Kasumi-1 (cell line): ENCODE measurements at regions not wholly inside any gene's neighbourhood (a gene's known extent, or its start where the extent isn't known, plus 50 kb on each side); places are given as distances from the start of the nearest gene placed in this dataset.

Source experiments
- DNase-seq, 2 experiments: peaks; one replicate each; lab custom pipeline; 2025; lab: John Stamatoyannopoulos, UW

DNA sequence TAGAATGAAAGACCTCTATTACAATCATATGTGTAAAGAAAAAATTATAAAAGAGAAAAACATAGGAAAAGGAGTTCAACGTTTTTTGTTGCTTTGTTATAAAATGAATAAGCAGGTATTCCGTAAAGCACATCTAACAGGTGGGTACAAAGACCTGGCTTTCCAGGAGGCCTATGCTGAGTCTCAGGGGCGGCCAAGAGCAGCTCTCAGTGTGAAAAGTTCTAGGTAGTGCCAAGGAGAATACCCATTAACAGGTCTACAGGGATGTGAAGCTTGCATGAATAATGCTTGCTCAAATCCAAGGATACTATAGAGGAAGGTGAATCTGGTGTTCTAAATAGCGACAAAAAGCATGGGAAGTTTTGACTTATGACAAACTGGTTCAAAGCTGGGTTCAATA is 944.4 kb downstream of the PDHA2 start:
- DNase-seq = no peak

DNA sequence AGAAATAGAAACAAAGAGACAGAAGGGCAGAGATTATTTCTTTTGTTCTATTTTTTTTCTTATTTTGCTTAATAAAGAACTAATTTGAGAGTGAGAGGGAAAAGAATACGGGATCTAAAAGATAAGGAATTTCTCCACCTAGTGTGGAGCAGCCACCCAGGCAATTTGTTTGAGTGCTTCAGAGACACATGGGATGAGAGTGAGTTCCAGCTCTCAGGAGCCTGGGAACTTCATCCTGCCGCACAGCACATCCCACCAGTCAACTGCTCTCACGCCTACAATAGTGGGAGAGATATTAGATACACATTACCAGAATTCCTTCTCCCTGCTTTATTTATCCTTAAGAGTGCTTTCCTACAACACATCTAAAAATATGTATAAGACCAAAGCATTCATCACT is 946.4 kb downstream of the PDHA2 start:
- no peak for DNase-seq

DNA sequence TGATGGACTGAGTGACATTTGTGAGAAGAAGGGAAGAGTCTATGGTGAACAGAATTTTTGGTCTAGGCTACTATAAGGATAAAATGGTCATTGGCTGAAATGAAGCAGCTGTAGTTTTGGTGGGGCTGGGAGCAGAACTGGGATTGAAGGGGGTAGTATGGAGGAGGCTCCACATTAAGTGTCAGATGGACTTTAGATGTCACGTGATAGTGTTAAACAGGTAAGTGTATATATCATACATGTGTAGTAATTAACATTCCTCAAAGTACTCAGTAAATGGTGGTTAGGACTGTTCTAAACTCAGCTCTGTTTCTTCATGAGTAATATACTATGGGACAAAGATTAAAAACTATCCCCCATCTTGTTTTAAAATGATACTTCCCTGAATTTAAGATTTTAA is 947.9 kb downstream of the PDHA2 start:
- DNase-seq = no peak

DNA sequence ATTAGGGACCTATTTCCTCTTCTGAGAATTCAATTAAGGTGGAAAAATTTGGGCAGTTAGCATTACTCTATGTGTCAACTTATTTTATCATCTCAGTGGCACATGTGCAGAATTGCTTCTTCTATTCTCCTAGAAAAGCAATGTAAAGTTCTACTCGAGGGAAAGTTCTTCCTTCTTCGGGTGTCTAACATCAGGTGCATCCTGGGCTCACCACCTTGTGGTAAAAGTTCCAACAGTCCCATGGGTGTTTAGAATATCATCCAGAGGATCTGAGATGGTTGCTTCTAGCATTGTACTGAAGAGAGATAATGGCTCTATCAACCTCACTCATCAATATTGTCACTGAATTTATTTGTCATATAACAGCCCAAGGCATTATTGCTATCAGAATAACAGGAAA is 969.7 kb downstream of the PDHA2 start:
- DNase-seq = no peak

DNA sequence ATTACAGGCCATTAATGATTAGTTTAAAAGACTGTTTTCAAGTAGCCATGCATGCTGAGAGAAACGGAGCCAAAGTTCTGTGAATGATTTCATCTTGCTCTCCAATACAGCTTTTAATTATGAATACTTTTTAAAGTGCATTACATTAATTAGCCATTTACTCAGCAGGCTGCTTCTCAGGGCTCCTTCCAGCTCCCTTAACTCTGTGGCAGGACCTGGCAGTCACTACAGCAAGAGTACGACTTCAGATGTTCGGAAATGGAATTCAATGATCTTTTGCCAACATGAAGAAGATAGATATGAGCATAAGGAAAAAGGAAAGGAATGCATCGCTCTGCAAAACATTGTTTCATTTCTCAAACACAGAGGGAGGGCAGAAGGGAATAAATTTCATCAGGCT is 987.2 kb downstream of the PDHA2 start:
- no peak for DNase-seq

DNA sequence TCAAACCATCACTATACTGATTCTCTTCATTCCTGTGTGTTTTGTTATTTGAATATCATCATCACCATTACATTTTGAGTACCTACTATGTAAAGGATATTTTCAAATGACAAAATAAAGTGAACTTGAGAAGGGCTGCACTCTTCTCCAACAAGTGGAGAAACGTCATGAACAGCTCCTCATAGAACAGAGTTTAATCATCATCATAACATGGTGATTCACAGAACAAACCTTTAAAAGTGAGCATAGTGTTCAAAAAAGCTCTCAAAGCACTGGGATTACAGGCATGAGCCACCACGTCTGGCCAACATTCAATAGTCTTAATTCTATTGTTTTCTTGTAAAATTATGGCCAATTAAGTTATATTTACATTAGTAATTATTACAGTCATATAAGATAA is 993.9 kb downstream of the PDHA2 start:
- DNase-seq = no peak

DNA sequence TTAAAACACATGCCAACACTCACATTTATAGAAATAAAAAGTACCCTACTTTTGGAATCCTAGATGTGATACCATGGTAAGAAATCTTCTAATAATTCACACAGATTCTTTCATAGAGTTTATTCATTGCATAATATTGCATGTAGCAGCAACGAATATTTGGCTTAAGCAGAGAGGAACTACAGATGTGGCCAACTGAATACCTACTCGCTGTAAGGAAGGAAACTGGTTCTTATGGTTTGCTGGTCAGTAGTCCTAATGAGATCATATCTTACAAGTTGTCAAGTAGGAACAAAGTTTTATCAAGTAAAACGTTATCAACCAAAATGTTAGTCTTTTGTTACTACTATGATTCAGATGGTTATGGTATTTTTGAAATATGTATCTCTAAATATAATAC is 996.1 kb downstream of the PDHA2 start:
- DNase-seq = peak; percentile 9 to 36

DNA sequence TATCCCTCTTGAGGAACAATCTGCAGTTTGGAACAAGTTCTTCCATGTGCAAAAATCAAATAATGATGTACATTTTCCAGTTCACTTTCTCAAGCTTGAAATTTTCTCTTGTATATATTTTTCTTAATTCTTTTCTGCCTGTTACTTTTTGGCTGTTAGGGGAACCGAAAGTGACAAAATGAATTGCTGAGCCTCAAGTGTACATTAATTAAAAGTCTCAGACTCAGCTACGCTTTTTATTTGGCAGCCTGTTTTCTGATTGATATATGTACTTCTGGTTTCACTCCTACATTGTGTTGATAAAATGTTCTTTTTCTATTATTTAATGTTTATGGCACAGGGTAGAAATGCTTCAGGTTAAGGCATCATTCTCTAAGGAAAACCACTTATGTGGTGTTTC is 999.5 kb downstream of the PDHA2 start:
- no peak for DNase-seq

DNA sequence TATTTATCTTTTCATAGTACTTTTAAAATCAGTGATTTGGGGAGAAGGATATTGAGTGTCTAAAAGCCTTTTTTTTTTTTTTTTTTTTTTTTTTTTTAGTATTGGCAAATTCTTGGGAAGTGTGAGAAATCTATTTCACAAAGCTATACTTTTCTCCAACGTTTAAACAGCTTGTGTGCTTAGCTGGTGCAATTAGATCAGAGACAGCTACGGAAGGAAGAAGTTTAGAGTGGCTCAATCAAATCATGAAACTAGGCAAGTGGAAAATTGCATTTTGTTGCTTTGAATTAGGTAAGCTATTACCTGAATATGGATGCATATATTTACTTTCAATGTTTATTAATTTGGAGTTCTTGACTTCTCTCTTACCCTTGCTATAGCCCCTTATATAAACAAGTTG is 1001.9 kb downstream of the PDHA2 start:
- DNase-seq = no peak

DNA sequence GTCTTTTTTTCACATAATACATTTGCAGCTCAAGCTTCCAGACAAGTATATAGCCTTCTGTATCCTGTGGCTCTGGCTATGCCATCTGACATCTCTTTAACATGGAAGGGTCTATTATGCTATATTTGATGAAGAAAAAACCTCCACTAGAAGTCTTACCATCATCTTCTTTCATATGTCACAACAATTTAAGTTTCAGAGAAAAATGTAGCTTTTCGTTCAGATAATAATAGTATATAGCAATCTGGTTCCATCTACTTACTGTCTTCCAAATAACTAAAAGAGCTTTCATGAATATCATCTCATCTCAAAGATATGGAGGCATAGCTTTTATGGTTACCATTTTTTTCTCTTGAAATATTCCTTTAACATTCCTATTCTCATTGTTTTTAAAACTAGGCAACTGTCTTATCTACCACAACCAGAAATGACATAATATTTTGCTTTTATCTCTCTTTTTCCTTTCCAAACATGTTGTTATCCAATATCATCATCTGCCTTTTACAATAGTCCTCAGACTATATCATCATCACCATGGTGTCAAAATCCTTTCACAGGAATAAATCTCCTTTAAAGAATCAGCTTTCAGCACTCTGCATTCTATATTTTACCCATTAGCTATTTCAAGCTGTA is 1005.1 kb downstream of the PDHA2 start:
- DNase-seq = no peak

DNA sequence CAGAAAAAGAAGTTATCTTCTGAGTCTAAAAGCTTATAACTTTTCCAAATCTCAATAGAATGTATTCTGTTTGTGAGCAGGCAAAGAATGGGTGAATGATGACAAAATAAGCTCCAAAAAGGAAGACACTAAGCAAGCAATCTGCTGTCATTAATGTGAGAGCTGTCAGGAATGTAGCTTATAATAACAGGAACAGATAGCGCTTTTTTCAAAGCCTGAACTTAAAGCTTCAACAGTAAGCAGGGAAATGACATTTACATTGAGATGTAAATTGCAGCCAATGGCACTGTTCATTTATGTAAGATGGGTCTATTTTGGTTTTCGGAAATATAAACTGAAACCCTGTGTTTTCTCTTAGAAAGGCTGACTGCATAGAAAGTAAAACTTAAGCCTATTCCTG is 1005.9 kb downstream of the PDHA2 start:
- no peak for DNase-seq

DNA sequence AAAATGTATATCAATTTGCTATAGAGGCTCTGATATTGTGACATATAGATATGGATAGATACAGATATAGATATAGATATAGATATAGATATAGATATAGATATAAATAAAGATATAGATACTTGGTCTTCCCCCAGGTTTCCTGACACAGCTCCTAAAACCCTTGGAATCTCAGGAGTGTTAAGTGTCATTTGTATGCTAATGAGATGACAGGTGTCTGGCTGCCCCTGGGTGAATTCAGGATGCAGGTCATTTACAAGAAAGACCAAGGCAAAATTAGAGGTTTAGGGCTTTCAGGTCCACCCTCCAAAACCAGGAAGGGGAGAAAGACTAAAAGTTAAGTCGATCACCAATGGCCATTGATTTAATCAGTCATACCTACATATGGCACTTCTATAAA is 1034.8 kb downstream of the PDHA2 start:
- no peak for DNase-seq

DNA sequence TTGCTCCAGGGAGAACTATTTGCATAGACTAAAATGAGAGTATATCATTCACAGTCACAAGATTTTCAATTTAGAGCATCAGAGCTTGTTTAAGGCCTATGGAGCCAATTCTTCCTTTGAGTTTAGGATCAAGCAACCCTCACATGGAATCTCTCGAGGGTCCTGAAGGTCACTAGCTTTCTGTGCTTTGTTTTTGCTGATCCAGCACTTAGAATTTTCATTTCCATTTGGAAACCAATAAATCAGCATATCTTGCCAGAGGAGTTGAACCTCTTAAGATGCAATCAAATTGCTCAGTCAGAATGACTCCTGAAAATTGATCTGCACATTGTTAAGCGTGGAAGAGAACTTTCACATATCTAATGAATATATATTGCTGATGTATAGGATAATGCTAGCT is 1039.6 kb downstream of the PDHA2 start:
- DNase-seq = no peak

DNA sequence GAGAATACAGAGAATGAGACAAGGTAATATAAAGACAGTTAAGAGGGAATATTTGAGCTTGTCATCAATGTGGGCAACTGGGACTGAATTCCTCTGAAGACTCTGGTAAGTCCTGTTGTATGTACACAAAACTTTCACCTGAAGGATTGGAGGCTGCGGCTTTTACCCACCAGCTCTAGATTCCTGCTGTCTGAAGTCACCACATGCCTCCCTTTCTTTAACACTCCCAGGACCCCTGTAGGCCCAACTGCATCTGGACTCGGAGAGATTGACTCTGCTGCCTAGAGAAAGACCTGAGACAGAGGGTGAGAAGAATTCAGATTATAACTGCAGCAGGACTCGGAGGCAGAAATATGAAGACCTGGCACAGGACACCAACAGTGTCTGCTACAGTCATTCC is 1048.0 kb downstream of the PDHA2 start:
- DNase-seq = no peak

DNA sequence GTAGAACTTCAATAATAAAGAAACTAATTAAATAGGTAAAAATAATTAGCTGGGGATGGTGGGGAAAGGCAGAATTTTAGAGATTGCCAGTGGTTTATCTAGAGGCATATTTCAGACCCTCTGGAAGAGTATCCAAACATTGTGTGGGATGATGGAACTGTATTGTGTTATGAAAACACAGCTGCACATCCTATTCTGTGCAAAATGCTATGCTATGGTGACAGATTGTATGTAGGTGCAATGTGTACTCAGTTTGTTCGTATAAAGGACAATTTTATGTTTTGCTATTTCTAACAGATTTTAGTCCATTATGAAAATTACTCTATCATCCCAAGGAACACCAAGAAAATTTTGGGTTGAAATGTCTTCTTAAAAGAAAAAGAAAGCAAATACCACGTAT is 1054.7 kb downstream of the PDHA2 start:
- DNase-seq = no peak

DNA sequence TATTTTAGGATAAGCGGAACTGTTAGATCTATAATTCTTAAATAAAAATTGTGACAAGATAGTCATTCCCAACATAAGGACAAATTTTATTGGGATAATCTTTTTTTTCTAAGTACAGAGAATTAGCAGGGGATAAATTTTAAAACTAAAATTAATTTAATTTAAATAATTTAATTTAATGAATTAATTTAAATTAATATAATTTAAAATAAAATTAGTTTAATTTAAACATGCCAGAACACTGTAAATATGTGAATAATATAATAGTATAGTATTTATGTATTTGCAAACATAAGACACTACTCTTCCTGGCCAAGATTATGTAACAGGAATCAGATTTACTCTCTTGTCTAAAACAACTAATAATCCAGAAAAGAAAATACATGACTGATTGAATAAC is 1055.9 kb downstream of the PDHA2 start:
- DNase-seq = no peak

DNA sequence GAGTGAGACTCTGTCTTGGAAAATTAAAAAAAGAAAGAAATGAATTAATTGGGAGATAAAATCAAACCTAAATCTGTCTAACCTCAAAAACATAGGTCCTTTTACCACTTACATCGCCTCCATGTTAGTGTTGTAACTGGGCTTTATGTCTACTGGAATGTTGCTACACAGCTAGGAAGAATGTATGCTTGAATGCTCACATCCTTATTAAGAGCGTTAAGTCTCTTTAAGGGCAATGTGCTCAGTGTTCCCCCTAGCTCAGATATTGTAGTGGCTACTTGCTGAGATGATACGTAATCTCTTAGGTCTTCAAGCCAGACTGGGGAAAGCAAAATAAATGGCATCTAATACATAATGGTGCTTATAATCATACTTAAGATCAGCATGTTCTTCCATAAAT is 1072.8 kb downstream of the PDHA2 start:
- no peak for DNase-seq

DNA sequence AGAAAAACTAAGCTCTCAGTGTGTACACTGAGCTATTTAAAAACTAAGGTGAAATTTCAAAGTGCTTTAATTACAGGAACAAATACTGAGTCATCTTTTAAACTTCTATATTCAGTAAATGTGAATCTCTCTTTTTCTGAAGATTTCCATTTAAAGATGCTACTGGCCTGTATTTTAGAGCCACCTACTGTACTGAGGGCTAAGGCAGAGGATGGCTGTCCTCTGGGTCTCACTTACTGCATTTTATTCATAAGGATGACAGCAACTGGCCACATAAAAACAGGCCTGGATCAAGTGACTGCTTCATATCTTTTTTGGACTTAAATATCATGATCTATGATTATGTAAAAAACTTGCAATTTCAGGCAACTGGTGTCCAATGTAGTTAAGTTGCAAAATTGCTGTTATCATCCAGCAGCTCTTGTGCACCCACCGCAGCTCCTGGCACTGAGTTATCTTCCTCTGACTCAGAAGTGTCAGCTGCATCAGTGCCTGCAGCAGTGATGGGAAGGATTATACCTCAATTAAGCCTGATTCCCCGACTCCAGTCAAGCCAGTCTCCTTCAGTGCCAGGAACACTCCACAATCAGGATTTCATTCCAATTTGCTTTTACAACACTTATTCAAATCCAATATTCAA is 1073.7 kb downstream of the PDHA2 start:
- no peak for DNase-seq

DNA sequence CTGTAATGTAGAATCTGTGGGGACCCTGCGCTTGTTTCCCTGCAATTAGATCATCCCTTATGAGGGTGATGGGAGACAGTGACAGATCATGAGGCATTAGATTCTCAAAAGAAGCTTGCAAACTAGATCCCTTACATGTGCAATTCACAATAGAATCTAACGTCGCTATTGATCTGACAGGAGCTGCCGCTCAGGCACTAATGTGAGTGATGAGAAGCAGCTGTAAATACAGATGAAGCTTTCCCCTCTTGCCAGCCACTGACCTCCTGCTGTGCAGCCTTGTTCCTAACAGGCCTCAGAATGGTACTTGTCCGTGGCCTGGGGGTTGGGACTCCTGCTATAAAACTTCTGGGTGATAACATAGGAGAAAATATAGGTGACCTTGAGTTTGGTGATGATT is 1076.8 kb downstream of the PDHA2 start:
- no peak for DNase-seq

DNA sequence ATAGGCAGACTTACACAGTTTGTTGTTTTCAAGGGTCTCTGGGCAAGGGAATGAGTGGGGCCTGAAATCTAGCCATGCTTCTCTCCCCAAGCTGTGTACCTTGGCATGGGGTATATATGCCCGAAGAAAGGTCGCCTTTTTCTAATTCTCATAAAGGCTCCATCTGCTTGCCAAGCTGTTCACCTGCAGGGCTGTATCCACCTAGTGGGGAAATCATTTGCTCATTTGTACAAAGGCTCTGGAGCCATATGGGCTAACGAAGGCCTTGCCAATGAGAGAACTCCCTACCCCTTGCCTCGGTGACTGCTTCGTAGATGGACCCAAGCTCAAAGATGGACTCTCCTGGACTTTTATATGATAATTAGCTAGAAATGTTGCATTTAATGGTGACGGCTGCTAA is 1097.0 kb downstream of the PDHA2 start:
- no peak for DNase-seq

DNA sequence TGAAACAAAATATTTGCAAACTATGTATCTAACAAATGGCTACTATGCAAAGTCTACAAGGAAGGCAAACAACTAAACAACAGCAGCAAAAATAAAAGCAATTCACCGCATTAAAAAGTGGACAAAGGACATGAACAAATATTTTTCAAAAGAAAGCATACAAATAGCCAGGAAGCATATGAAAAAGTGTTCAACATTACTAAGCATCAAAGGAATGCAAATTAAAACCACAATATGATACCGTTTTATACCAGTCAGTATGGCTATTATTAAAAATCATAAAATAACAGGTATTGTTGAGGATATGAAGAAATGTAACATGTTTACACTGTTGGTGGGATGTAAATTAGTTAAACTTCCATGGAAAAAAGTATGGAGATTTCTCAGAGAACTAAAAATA is 1106.7 kb downstream of the PDHA2 start:
- no peak for DNase-seq

DNA sequence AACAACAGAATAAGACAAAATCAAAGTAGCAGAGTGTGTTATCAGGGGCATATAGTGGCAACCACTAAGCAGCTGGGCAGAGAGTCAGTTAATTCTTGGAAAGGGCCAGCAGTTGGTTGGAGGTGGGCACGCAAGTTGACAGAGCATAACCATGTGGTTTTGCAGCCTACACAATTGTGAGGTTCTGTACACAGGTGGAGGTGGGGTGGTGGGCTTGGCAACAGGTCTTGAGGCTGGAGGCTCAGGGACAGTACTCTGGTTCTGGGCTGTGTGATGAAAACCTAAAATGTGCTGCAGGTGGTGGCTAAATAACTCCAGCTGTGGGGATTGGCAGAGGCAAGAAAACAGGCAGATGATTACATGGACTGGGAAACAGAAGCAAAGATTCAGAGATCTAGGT is 1112.7 kb downstream of the PDHA2 start:
- no peak for DNase-seq

DNA sequence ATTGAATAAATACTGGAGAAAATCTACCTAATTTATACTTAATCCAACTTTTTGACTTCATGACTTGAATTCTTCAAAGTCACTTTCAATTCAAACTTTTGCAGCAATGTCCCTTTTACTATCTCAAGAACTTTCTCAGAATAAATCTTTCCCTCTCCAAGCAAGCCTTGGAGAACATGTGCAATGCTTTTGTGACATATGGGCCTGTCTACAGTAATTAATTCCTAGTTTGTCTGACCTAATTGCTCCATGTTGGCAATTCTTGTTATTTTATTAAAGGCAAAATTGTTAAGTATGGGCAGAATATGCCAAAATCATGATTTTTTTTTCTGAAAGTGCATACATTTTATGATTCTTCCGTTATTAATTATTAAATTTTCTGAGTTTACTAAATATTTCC is 1115.3 kb downstream of the PDHA2 start:
- no peak for DNase-seq

DNA sequence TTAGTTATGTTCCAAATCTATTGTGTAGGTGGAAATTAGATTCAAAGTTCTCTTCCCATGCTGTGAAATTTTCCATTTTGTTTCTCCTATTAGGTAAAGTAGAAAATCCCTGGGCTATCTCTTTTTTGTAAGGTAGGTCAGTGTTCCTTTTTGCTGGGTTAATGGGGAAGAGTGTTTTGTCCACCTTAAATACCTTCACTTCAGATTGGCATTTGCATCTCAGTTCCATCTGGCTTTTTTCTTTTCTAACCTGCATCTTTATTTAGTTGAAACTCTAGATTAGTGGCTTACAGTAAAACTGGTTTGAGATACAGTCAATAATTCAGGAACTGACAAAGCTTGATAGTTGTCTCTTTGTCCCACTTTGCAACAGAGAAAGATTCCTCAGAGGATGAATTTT is 1115.8 kb downstream of the PDHA2 start:
- no peak for DNase-seq
